ENCODE measurements at regions not wholly inside any gene's neighbourhood (a gene's known extent, or its start where the extent isn't known, plus 50 kb on each side); places are given as distances from the start of the nearest gene placed in this dataset.
A peak's percentile ranks its signal among the peaks of the same experiment; 100 is the strongest.

GRCh38 chr7:26438078-26438477 is 146.4 kb downstream of the SNX10 start:
- no peak overlapping the region for H2BK5ac ChIP-seq (ENCODE audit: low read depth, low read length, poor library complexity, severe bottlenecking)
- intact Hi-C loops (cut with micrococcal nuclease), result no loop called here
- dilution Hi-C loops (cut with HindIII; ENCODE audit: low sequenced_read_pairs, unreplicated experiment), result no loop called here
- no peak overlapping the region for H2AFZ ChIP-seq (replicated peaks; ENCODE audit: low read length, poor library complexity)
- no peak overlapping the region for H3K23ac ChIP-seq (ENCODE audit: low read depth, low read length)
- H3K4me3 ChIP-seq (ENCODE audit: insufficient read depth, low read depth, low read length), result no peak overlapping the region
- POLR2A ChIA-PET (ENCODE audit: unreplicated experiment), result no interaction called here
- H3K4me1 ChIP-seq (ENCODE audit: control insufficient read depth, insufficient read depth, low read length), result no peaks in the 10 kb centered on the region
- BruUV-seq (replicated peaks), result no TSS peak
- no peak overlapping the region for H2AK9ac ChIP-seq (replicated peaks; ENCODE audit: low read depth, low read length, poor library complexity)
- H3K4me2 ChIP-seq (ENCODE audit: low read depth, low read length), result no peak overlapping the region
- H4K5ac ChIP-seq (ENCODE audit: low read depth, low read length), result no peak overlapping the region
- CTCF ChIA-PET, result no interaction called here
- H3K14ac ChIP-seq (replicated peaks; ENCODE audit: low read depth, low read length), result no peak overlapping the region
- WGBS, 2 experiments (ENCODE audit: extremely low coverage in 2 of 2, insufficient read length in 1 of 2), result no CpG with 5 or more reads among the region's 1 CpG
- H4K20me1 ChIP-seq (ENCODE audit: insufficient read depth, low read length), result no peaks in the 10 kb centered on the region
- no peak overlapping the region for H4K8ac ChIP-seq (ENCODE audit: low read depth in 2 of 2, low read length in 2 of 2)
- no peaks in the 10 kb centered on the region for H3K27me3 ChIP-seq (ENCODE audit: control insufficient read depth, insufficient read depth, low read length)
- H3K4ac ChIP-seq (ENCODE audit: low read depth, low read length), result no peak overlapping the region
- H3K79me1 ChIP-seq (ENCODE audit: low read depth in 1 of 2, low read length in 2 of 2), result no peaks in the 10 kb centered on the region
- no peak overlapping the region for H3K27ac ChIP-seq (ENCODE audit: insufficient read depth, low read length)
- DNase-seq, result no peak
- H3K18ac ChIP-seq (ENCODE audit: low read depth, low read length), result no peak overlapping the region
- in situ Hi-C loops (cut with MboI; ENCODE audit: low sequenced_read_pairs), result no loop called here
- no peaks in the 10 kb centered on the region for H3K36me3 ChIP-seq (ENCODE audit: control insufficient read depth, insufficient read depth, low read length)
- no peak overlapping the region for H2BK15ac ChIP-seq (ENCODE audit: low read depth, low read length)
- no peaks in the 10 kb centered on the region for H3K9me1 ChIP-seq (ENCODE audit: insufficient read depth, low read length)
- no peak overlapping the region for H2AK5ac ChIP-seq (ENCODE audit: low read depth, low read length)
- H3K56ac ChIP-seq (ENCODE audit: extremely low read depth, insufficient read depth, low read length), result no peak overlapping the region
- no peaks in the 10 kb centered on the region for H3K9me3 ChIP-seq (ENCODE audit: control insufficient read depth, insufficient read depth, low read length)
- H2BK120ac ChIP-seq (ENCODE audit: low read depth, low read length), result no peak overlapping the region
- no peak overlapping the region for H4K91ac ChIP-seq (ENCODE audit: insufficient read depth, low read depth, low read length)
- no peak for ATAC-seq (ENCODE audit: low read depth)
- no peak for TF ChIP-seq POLR2A (IDR thresholded peaks at IDR 0.05; ENCODE audit: low read depth, low read length)
- no peak for TF ChIP-seq RFX5 (IDR thresholded peaks at IDR 0.05; ENCODE audit: low read depth, low read length)
- TF ChIP-seq FOS (IDR thresholded peaks at IDR 0.05; ENCODE audit: low read depth, low read length), result no peak
- TF ChIP-seq MAFK (IDR thresholded peaks at IDR 0.05; ENCODE audit: low read depth, low read length), result peak; percentile 45
- no peak for TF ChIP-seq MAZ (IDR thresholded peaks at IDR 0.05; ENCODE audit: borderline replicate concordance, low read depth, low read length)
- H2BK20ac ChIP-seq (ENCODE audit: low read depth, low read length), result no peak overlapping the region
- no peak overlapping the region for H3K9ac ChIP-seq (ENCODE audit: low read depth, low read length)
